Hindlimb muscle (tissue), 1 donor: ENCODE measurements at regions not wholly inside any gene's neighbourhood (a gene's known extent, or its start where the extent isn't known, plus 50 kb on each side); places are given as distances from the start of the nearest gene placed in this dataset.
A peak's percentile ranks its signal among the peaks of the same experiment; 100 is the strongest.

Experiments
- DNase-seq: peaks from one replicate; pipeline ENCODE4 v3.0.0-alpha.2; 2013

DNA sequence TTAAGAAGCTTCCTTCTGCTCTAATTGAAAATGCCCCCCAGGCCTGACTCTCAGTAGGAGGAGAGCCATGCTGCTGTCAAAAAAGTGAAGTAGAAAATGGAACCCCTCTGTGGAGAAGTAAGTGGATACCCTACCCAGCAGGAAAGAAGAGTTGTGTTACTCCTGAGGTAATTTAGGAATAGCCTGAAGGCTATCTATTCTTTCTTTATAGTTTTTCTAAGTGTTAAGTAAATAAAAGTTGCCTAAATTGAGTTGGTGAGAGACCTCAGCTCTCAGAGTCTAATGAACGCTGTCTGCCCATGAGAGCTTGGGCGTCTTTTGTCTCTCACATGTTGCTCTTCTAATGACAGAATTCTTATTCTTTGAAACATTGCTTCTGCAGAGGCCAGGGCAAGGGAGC lies 116.2 kb downstream of the NSUN3 start:
- DNase-seq, result no peak

DNA sequence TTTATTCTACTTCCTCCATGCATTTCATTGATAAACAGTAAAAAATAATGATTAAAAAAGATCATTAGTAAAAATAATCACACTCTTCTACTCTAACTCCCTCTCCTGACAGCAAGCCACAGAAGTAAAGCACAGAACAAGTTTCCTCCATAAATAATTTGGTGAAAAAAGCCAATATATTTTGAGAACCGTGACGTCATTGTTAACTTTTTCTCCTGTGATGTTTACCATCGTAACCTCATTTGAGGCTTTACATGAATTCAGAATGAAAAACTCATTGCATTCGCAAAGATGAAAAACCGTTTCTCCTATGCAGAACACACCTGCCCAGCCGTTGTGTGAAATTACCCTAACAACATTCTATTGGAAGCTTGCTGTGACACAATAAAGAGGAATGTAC lies 120.7 kb downstream of the NSUN3 start:
- DNase-seq, result no peak

DNA sequence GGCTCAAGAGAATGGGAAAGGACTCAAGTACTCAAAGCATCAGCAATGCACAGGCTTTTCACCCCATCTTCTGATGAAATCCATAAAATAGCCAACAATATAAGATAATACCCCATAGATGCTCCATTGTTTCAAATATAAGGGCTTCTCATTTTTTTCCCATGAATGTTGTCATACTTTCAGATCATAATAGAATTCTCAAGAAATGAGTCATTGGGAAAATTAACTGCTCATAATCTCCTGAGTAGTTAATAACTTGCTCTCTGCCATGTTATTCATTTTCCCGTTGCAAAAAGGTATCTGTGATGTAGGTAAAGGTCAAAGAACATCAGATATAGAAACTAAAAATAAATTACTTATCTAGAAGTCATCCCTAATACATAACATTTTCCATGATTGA lies 121.9 kb downstream of the NSUN3 start:
- no peak for DNase-seq

DNA sequence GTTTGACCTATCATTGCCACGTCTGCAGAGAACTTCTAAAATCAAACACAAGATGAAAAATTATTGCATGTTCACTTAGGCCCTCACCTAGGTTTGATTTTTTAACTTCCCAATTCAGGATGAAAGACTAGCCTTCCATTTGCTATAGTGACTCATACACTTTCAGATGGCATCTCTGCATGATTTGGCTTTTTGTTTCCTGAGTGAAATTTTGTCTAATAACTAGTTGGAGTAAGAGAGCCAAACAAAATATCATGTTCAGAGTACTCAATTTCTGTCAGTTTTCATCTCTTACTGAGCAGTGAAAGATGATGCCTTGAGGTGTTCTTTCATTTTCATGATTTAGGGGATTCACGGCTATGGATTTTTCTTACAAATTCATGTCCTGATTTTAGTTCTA lies 122.9 kb downstream of the NSUN3 start:
- DNase-seq, result no peak

DNA sequence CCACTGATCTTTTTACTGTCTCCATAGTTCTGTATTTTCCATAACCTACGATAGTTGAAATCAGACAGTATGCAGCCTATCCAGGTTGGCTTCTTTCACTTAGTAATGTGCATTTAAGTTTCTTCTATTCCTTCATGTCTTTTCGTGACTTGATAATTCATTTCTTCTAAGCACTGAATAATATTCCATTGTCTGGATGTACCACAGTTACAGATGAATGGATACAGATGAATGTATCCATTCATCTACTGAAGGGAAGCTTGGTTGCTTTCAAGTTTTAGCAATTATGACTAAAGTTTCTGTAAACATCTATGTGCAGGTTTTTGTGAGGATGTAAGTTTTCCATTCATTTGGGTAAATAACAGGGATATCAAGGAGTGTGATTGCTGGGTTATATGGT lies 124.8 kb downstream of the NSUN3 start:
- DNase-seq, result no peak

DNA sequence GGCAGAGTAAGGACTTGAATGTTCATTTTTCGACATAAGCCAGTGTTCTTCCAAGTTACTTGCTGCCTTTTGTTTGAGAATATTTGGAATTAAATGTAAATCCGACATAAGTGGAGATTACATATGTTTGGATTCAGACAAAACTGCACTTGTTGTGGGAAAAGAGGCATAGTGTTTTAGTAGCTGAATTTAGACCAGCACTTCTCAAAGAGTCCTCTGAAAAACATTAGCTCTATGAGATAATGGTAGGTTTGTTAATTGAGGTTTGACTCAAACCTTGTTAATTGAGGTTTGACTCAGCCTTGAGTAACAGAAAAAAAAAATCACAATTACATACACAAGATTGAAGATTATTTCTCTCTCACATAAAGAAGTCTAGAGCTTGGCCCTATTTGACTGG lies 132.5 kb downstream of the NSUN3 start:
- DNase-seq, result no peak

DNA sequence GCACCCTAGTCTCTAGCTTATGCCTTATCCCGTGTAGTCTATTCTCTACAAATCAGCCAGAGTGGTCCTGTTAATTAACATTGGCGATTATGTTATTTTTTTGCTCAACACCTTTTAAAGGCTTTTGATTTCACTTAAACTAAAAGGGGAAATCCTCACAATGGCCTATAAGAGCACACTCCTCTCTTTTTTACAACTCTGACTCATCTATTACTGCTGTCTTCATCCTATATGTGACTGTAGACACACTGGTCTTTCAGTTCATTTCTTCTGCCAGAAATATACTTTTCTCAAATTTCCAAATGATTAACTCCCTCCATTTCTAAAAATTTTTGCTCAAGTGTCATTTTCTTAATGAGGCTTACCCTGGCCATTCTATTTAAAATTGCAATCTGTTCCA lies 143.4 kb downstream of the NSUN3 start:
- no peak for DNase-seq

DNA sequence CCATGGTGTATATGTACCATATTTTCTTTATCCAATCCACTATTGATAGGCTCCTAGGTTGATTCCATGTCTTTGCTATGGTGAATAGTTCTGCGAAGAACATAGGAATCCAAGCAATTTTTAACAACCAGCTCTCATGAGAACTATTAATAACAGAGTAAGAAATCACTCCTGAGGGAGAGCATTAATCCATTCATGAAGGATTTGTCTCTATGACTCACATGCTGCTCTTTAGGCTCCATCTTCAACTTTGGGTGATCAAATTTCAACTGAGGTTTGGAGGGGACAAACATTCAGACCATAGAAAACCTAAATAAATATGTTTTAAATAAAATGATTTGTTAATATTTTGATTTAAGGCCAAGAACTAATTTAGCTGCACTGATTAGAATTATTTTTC lies 147.4 kb downstream of the NSUN3 start:
- DNase-seq, result no peak

DNA sequence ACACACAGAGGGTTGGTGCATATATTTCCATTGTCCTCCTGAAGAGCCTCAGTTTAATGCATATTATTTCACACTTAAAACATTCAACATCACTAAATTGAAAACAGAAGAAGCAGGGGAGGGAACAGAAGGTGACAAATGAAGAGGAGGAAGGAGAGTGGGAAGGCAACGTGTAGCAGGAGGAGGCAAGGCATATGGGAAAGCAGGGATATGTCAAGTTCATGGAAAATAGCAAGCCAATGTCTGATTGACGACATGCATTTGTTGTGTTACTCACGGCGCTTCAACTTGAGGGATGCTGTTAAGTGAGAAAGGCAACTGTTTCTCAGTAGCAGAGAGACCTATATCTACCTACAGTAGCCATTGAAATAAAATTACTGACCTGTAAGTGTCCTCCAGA lies 154.5 kb downstream of the NSUN3 start:
- DNase-seq, result no peak

DNA sequence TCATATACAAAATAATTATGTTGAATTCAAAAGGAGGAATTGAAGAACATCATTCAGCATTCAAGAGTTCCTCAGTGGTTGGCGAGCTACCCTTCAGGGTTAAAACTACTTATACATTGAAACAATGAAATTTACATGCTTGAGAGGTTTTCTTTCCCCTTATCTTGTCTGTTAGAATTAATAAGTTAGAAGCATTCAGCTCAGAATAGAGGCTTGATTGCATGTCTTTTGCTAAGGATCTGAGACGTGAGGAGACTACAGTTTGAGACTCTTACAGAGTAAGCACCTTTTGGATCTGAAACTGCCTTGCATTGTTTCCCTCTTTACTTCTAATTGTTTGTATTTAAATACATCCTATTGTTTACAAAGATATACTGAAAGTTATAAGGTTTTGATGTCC lies 157.6 kb downstream of the NSUN3 start:
- no peak for DNase-seq

DNA sequence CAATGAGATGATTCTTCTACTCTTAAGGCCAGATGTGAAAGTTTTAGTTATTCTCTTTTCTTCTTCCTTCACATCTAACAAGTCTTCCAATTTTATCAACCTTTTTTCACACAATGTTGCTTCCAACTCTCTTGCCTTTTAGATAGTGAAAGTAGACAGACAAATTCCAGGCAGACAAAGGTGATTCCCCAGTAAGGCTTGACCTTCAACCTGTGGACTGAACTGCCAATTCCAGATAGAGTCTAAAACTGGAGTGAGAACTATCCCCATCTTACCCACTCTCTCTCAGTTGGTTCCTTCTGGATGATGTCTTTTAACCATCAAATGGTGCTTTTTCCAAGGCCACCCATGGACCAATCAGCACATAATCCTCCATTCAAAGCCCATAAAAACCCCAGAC lies 159.0 kb downstream of the NSUN3 start:
- DNase-seq, result no peak

DNA sequence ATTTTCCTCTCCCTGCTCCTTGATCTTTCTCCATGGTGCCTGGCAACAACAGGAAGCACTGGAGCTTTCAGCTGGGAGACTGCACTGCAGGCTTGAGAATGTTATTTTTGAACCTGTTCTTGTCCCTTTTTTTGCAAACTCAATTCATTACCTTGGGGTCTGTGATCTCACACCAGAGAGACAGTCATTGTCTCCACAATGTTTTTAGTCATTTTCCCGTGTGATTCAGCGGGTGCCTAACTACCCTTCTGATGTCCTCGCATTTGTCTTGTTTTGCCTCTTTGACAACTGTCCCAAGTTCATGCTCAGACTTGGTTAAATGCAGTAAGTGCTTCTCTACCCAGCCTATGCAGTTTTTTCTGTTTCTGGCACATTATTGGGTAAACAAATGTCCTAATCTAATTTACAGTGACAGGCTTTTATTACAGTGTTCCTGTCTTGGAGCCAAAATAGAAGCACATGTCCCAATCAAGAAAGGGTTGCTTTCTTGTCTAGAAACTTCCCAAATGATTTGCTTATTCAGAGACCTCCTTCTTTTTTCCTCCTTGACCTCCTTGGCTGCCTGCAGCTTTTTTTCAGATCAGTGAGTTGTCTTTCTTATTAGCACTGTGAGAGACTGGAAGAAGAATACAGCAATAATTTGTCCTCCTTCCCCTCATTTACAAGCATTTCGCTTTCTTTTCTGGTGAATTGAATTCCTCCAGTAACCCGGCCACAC lies 162.4 kb downstream of the NSUN3 start:
- no peak for DNase-seq

DNA sequence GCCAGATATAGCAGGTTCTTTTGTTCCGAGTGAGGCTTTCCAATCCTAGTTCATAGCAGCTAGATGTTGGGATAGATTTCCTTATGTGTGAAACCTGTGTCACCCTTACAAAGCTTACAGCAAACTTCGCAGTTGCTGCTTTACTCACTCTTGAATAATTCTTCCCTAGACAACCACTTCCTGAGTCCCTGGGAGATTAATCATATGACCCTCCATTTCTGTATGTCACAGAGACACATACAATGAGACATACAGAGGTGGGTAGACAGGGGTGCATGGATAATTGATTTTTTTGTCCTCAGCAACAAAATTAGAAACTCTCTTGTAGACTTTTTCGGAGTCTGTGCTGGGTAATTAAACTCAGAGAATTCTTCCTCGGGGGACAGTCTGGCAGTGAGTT lies 163.2 kb downstream of the NSUN3 start:
- DNase-seq, result no peak

DNA sequence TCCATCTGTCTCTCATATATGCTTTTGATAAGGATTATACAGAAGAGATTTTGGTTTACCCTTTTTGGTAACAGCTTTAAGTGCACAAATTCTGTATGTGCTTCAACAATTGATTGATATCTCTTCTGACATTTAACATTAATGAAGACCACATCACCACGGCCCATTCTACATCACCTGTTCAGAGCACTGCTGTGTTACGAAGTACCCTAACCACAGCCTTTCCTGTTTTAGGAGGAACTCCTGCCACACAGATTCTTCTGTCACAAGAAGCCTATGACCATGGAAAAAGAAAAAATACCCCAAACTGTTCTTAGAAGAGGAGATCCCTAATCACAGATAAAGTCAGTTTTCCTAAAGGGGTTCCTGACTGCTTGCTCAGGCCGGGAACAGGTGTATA lies 170.1 kb downstream of the NSUN3 start:
- DNase-seq, result no peak

DNA sequence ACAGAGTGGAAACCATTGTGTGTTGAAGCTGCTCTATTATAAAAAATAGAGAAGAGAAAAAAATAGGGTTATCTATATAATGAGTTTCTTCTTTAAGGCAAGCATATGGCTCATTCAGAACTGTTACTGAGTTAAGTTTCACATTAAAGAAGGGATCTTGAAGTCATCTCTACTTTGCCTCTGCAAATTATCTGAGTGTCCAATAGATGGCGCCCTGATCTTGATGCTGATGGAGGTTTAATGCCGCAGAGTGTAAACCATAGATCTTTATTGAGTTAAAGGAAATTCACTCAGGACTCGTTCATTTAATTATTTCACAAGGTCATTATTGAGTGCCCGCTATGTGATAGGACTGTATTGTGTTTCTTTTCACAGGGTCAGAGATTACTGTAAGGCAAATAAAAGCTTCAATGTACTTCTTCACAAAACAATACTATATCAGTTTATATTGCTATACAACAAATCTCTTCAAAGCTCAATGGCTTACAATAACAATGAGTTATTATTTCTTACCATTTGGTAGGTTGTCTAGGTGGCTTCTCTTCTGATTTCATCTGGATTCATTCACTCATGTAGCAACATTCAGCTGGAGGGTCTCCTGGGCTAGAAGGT lies 171.4 kb downstream of the NSUN3 start:
- DNase-seq, result peak; percentile 8

DNA sequence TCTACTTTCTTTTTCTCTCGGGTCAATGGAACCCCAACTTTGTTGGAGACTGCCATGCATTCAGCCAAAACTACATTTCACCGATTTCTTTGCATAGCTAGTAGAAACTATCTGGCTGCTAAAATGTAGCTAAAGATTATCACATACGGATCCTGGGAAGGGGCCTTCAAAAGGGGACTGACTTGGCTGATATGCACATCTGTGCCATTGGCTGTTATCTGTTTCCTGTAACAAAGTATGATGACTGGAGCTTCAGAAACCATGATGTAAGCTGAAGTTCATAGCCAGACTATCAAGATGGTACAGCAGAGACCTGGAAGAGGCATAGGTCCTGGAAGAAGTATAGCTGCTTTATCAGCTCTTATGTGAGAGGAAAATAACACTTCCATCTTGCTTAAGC lies 179.1 kb downstream of the NSUN3 start:
- DNase-seq, result no peak

DNA sequence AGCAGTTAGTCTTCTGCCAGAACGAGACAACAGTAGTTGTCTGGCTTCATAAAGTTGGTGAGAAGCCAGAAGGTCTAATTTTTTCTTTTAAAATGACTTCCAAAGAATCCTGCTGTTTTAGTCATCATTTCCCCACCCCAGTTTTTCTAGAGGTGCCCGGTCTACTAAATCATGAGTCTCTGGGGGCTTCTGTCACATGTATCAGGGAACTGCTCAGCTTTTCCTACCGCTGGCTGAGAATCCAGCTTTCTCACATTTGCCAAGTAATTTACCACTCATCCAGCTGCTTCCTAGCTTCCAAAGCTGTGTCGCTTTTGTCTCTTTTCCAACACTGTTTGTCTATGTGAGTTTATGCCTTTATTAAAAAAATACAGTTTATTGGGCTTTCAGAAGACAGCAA lies 183.3 kb downstream of the NSUN3 start:
- DNase-seq, result peak; percentile 38

DNA sequence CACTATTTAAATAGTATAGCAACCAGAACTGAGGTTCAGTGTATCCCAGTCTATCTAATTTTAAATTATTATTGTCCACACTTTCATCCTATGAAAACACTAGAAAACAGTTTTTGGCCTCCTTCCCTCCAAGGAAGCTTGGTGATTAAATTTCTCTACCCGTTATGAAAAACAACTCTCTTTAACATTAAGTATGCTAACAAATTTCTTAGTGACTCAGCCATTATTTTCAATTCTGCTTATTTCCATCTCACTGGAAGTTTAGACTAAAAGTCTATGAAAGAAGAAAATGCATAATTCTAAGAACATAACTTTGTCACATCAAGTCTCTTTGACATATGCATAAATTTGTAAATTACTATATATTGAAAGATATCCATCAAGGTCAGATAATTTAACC lies 185.2 kb downstream of the NSUN3 start:
- DNase-seq, result no peak

DNA sequence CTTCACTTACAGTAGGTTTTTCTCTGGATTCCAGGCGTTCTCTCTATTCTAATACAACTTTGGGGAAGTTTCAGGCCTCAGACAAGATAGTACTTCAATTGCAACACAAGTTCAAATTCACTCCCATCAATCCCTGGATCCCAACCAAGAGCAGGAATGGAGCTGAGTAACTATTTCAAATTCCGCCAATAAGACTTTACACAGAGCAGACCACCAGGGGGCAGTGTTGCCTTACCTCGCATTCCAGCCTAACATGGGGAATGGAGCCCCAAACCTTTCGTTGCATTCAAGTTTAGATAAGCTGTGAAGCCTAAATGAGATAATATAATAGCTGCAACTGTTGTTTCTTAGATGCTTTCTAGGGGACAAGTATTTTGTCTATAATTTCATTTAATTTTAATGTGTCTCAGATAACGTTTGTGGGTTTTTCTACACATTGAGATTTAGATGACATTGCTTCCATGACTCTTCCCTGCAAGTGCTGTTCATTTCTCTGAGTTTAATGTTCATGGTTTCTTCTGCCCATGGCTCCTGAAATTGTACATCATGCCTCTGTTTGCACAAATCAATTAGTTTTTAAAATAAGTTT lies 186.7 kb downstream of the NSUN3 start:
- peak; percentile 28 for DNase-seq

DNA sequence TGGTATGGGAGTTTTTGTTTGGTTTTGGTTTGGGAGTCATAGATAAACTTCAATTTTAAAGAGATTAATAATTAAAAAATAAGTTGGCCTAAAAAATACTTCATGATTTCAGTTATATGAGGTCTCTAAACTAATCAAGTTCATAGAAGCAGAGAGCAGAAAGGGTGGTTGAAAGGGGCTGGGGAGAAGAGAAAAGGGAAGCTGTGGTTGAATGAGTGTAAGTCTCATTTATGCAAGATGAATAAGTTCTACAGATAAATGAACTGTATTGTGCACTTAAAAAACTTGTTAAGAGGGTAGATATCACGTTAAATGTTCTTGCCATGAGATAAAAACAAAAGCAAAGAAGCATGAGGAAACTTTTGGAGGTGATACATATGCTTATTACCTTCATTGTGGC lies 188.7 kb downstream of the NSUN3 start:
- DNase-seq, result no peak

DNA sequence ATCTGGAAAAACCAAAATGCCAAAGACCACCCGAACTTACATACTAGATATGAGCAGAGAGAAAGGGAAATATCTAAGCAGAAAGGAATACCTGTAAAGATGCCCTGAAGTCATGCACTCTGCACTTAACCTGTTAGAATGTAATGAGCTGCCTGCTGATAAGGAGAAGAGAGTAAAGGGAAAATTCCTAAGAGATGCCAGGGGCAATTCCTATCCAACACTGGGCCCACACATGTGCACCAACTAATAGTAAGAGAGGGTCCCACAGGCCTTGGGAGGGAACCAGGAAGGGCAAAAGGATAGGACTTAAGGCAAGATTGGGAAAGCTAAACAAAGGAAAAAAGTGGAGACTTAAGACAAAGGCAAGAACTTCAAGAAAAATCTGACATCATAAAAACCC lies 189.5 kb downstream of the NSUN3 start:
- DNase-seq, result no peak

DNA sequence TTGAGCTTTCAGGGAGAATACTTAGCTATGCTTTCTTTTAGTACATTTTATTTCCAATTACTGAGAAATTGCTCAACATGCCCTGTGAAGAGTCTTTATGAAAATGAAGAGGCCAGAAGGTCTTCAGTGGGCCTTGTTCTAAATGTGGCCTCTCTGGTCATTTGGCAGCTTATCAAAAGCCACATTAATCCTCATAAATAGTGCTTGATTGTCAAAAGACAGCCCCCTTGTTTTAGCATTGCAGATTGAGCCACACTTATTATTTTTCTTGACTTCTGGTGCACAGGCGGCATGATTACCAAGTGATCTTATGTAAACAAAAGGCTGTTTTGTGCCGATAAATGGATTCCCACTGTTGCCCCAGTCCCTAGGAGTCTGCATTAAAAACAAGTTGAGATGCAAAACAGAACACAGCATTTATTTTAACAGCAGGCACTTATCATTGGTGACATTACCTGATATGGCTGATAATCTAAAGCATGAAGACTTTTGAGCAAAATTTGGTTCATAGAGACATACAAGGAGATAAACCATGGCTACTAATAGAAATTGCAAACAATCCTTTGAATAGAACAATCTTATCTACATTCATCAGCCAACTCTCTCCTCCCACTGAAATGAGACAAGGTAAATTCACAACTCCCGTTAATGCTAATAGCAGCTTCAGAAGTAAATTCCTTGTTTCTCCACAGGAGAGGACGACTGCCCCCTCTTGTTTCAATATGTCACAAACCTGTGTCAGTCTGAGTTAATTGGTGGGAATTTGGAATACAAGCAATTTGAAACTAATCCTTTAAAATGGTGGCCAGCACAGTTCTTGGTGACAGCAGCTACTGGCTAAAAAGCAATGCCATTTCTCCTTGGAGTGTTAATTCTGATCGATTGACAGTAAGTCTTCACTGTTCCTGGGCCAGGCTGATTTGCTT lies 194.3 kb downstream of the NSUN3 start:
- DNase-seq, result no peak

DNA sequence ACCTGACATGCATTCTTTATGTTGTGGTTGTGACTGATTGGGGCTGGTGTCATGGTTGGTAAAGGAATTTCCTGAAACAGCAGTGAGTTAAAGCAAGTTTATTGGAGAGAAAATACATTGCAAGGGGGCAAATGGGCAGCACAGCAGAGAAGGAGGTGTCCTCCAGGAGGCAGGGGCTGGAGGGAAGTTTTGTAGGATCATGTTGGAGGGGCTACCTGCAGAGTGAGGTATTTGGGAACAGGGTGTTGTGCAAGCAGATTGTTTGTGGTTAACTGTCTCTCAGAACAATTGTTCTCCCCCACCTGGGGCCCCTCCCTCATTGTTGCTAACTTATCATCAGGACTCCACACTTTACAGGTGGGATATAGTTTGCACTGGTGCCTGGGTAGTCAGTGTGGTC lies 196.0 kb downstream of the NSUN3 start:
- DNase-seq, result no peak
